ENCODE measurements at regions not wholly inside any gene's neighbourhood (a gene's known extent, or its start where the extent isn't known, plus 50 kb on each side); places are given as distances from the start of the nearest gene placed in this dataset.

- Histone ChIP-seq H3K27me3 (ENCODE audit: control insufficient read depth in 3 of 3, insufficient read depth in 3 of 3, low read depth in 1 of 3, low read length in 3 of 3) (no peaks in the 10 kb centered on the region), H2AK5ac (ENCODE audit: low read depth, low read length) (no peak overlapping the region), H2BK12ac (ENCODE audit: low read length) (no peak overlapping the region), H3K23ac (ENCODE audit: low read depth, low read length, poor library complexity) (no peak overlapping the region), H3K9me3 (replicated peaks in 1 of 2; ENCODE audit: control insufficient read depth in 2 of 2, insufficient read depth in 1 of 2, low read depth in 1 of 2, low read length in 2 of 2) (no peaks in the 10 kb centered on the region), H3K4ac (ENCODE audit: low read length) (no peak overlapping the region), H3K4me3 (ENCODE audit: low read length in 2 of 2) (no peak overlapping the region), H4K8ac (ENCODE audit: low read depth, low read length) (no peak overlapping the region), H3K79me1 (ENCODE audit: low read depth, low read length) (no peaks in the 10 kb centered on the region), H3K9ac (ENCODE audit: low read depth, low read length, poor library complexity) (no peak overlapping the region), H2BK5ac (ENCODE audit: low read length) (no peak overlapping the region), H3K36me3 (replicated peaks in 1 of 2; ENCODE audit: control insufficient read depth in 2 of 2, insufficient read depth in 2 of 2, low read length in 2 of 2) (no peaks in the 10 kb centered on the region), H3K14ac (ENCODE audit: low read length) (no peak overlapping the region), H4K91ac (ENCODE audit: low read depth, low read length, poor library complexity) (no peak overlapping the region), H3K27ac (replicated peaks; ENCODE audit: low read length) (no peak overlapping the region), H2BK15ac (ENCODE audit: low read length) (no peak overlapping the region), H3K4me2 (ENCODE audit: insufficient read depth, low read length, poor library complexity, severe bottlenecking) (no peak overlapping the region), H3K18ac (ENCODE audit: low read length) (no peak overlapping the region), H3K4me1 (ENCODE audit: control insufficient read depth in 2 of 2, insufficient read depth in 1 of 2, low read depth in 1 of 2, low read length in 2 of 2) (peaks cover 2 to 8% of the 10 kb centered on the region in 2 donors), H2AFZ (ENCODE audit: low read length) (no peak overlapping the region), H2BK120ac (ENCODE audit: low read depth, low read length) (no peak overlapping the region)
- no peak for DNase-seq (ENCODE audit: low spot score)
- WGBS, 2 donors (ENCODE audit: extremely low coverage in 2 of 2, insufficient read length in 2 of 2, insufficient replicate concordance in 1 of 2): no CpG with 5 or more reads among the region's 2 CpGs
Measured at GRCh38 chr3:181329024-181329423, 339.5 kb upstream of the DNAJC19 start.

GRCh38 chr3:181328346-181328745, 338.8 kb upstream of the DNAJC19 start:
- Histone ChIP-seq H3K4me2 (ENCODE audit: insufficient read depth, low read length, poor library complexity, severe bottlenecking) (no peak overlapping the region), H3K9ac (ENCODE audit: low read depth, low read length, poor library complexity) (no peak overlapping the region), H3K27me3 (ENCODE audit: control insufficient read depth in 3 of 3, insufficient read depth in 3 of 3, low read depth in 1 of 3, low read length in 3 of 3) (no peaks in the 10 kb centered on the region), H3K23ac (ENCODE audit: low read depth, low read length, poor library complexity) (no peak overlapping the region), H3K27ac (replicated peaks; ENCODE audit: low read length) (no peak overlapping the region), H3K4me1 (ENCODE audit: control insufficient read depth in 2 of 2, insufficient read depth in 1 of 2, low read depth in 1 of 2, low read length in 2 of 2) (peaks cover 2 to 8% of the 10 kb centered on the region in 2 donors), H3K14ac (ENCODE audit: low read length) (no peak overlapping the region), H4K8ac (ENCODE audit: low read depth, low read length) (no peak overlapping the region), H2AK5ac (ENCODE audit: low read depth, low read length) (no peak overlapping the region), H2AFZ (ENCODE audit: low read length) (no peak overlapping the region), H3K9me3 (replicated peaks in 1 of 2; ENCODE audit: control insufficient read depth in 2 of 2, insufficient read depth in 1 of 2, low read depth in 1 of 2, low read length in 2 of 2) (no peaks in the 10 kb centered on the region), H3K4me3 (ENCODE audit: low read length in 2 of 2) (no peak overlapping the region), H3K4ac (ENCODE audit: low read length) (no peak overlapping the region), H4K91ac (ENCODE audit: low read depth, low read length, poor library complexity) (no peak overlapping the region), H2BK120ac (ENCODE audit: low read depth, low read length) (no peak overlapping the region), H3K18ac (ENCODE audit: low read length) (no peak overlapping the region), H2BK15ac (ENCODE audit: low read length) (no peak overlapping the region), H3K79me1 (ENCODE audit: low read depth, low read length) (no peaks in the 10 kb centered on the region), H2BK12ac (ENCODE audit: low read length) (no peak overlapping the region), H2BK5ac (ENCODE audit: low read length) (no peak overlapping the region), H3K36me3 (replicated peaks in 1 of 2; ENCODE audit: control insufficient read depth in 2 of 2, insufficient read depth in 2 of 2, low read length in 2 of 2) (no peaks in the 10 kb centered on the region)
- no CpG with 5 or more reads among the region's 5 CpGs for WGBS, 2 donors (ENCODE audit: extremely low coverage in 2 of 2, insufficient read length in 2 of 2, insufficient replicate concordance in 1 of 2)
- no peak for DNase-seq (ENCODE audit: low spot score)

- H3K4ac ChIP-seq (ENCODE audit: low read length): no peak overlapping the region
- no CpG with 5 or more reads among the region's 4 CpGs for WGBS, 2 donors (ENCODE audit: extremely low coverage in 2 of 2, insufficient read length in 2 of 2, insufficient replicate concordance in 1 of 2)
- no peaks in the 10 kb centered on the region for H3K9me3 ChIP-seq (replicated peaks in 1 of 2; ENCODE audit: control insufficient read depth in 2 of 2, insufficient read depth in 1 of 2, low read depth in 1 of 2, low read length in 2 of 2)
- H3K27ac ChIP-seq (replicated peaks; ENCODE audit: low read length): no peak overlapping the region
- no peaks in the 10 kb centered on the region for H3K36me3 ChIP-seq (replicated peaks in 1 of 2; ENCODE audit: control insufficient read depth in 2 of 2, insufficient read depth in 2 of 2, low read length in 2 of 2)
- H3K14ac ChIP-seq (ENCODE audit: low read length): no peak overlapping the region
- no peak overlapping the region for H2BK15ac ChIP-seq (ENCODE audit: low read length)
- H3K9ac ChIP-seq (ENCODE audit: low read depth, low read length, poor library complexity): no peak overlapping the region
- H3K4me1 ChIP-seq (ENCODE audit: control insufficient read depth in 2 of 2, insufficient read depth in 1 of 2, low read depth in 1 of 2, low read length in 2 of 2): peaks cover 2 to 8% of the 10 kb centered on the region in 2 donors
- peak overlapping the region; percentile 2 for H2AFZ ChIP-seq (ENCODE audit: low read length)
- no peaks in the 10 kb centered on the region for H3K27me3 ChIP-seq (ENCODE audit: control insufficient read depth in 3 of 3, insufficient read depth in 3 of 3, low read depth in 1 of 3, low read length in 3 of 3)
- H4K8ac ChIP-seq (ENCODE audit: low read depth, low read length): no peak overlapping the region
- H2AK5ac ChIP-seq (ENCODE audit: low read depth, low read length): no peak overlapping the region
- H3K18ac ChIP-seq (ENCODE audit: low read length): no peak overlapping the region
- H3K23ac ChIP-seq (ENCODE audit: low read depth, low read length, poor library complexity): no peak overlapping the region
- no peak overlapping the region for H4K91ac ChIP-seq (ENCODE audit: low read depth, low read length, poor library complexity)
- H2BK5ac ChIP-seq (ENCODE audit: low read length): no peak overlapping the region
- H3K4me3 ChIP-seq (ENCODE audit: low read length in 2 of 2): no peak overlapping the region
- H2BK120ac ChIP-seq (ENCODE audit: low read depth, low read length): no peak overlapping the region
- no peaks in the 10 kb centered on the region for H3K79me1 ChIP-seq (ENCODE audit: low read depth, low read length)
- DNase-seq (ENCODE audit: low spot score): no peak
- no peak overlapping the region for H2BK12ac ChIP-seq (ENCODE audit: low read length)
- no peak overlapping the region for H3K4me2 ChIP-seq (ENCODE audit: insufficient read depth, low read length, poor library complexity, severe bottlenecking)
Measured at GRCh38 chr3:181327349-181327748, 337.8 kb upstream of the DNAJC19 start.

- Histone ChIP-seq H3K4me2 (ENCODE audit: insufficient read depth, low read length, poor library complexity, severe bottlenecking) (no peak overlapping the region), H3K18ac (ENCODE audit: low read length) (no peak overlapping the region), H2BK12ac (ENCODE audit: low read length) (no peak overlapping the region), H3K9ac (ENCODE audit: low read depth, low read length, poor library complexity) (no peak overlapping the region), H3K23ac (ENCODE audit: low read depth, low read length, poor library complexity) (no peak overlapping the region), H3K4me3 (ENCODE audit: low read length in 2 of 2) (no peak overlapping the region), H3K14ac (ENCODE audit: low read length) (no peak overlapping the region), H2BK120ac (ENCODE audit: low read depth, low read length) (no peak overlapping the region), H3K4me1 (ENCODE audit: control insufficient read depth in 2 of 2, insufficient read depth in 1 of 2, low read depth in 1 of 2, low read length in 2 of 2) (peaks cover 2 to 8% of the 10 kb centered on the region in 2 donors), H2AFZ (ENCODE audit: low read length) (no peak overlapping the region), H4K91ac (ENCODE audit: low read depth, low read length, poor library complexity) (no peak overlapping the region), H3K36me3 (replicated peaks in 1 of 2; ENCODE audit: control insufficient read depth in 2 of 2, insufficient read depth in 2 of 2, low read length in 2 of 2) (no peaks in the 10 kb centered on the region), H3K9me3 (replicated peaks in 1 of 2; ENCODE audit: control insufficient read depth in 2 of 2, insufficient read depth in 1 of 2, low read depth in 1 of 2, low read length in 2 of 2) (no peaks in the 10 kb centered on the region), H2AK5ac (ENCODE audit: low read depth, low read length) (no peak overlapping the region), H3K27me3 (ENCODE audit: control insufficient read depth in 3 of 3, insufficient read depth in 3 of 3, low read depth in 1 of 3, low read length in 3 of 3) (no peaks in the 10 kb centered on the region), H3K79me1 (ENCODE audit: low read depth, low read length) (no peaks in the 10 kb centered on the region), H4K8ac (ENCODE audit: low read depth, low read length) (no peak overlapping the region), H3K27ac (replicated peaks; ENCODE audit: low read length) (no peak overlapping the region), H3K4ac (ENCODE audit: low read length) (no peak overlapping the region), H2BK15ac (ENCODE audit: low read length) (no peak overlapping the region), H2BK5ac (ENCODE audit: low read length) (no peak overlapping the region)
- WGBS, 2 donors (ENCODE audit: extremely low coverage in 2 of 2, insufficient read length in 2 of 2, insufficient replicate concordance in 1 of 2): no CpG with 5 or more reads among the region's 3 CpGs
- DNase-seq (ENCODE audit: low spot score): peak; percentile 18
Measured at GRCh38 chr3:181326637-181327223, 337.2 kb upstream of the DNAJC19 start.
